HepG2 (cell line): ENCODE measurements at regions not wholly inside any gene's neighbourhood (a gene's known extent, or its start where the extent isn't known, plus 50 kb on each side); places are given as distances from the start of the nearest gene placed in this dataset.

Experiments used
- ATAC-seq: fragments of 200-7000 bp; cut with Tn5 transposase; 3 replicates; pipeline ENCODE4 v1.9.1; 2020; ENCODE audit warnings: mild to moderate bottlenecking, moderate library complexity
- BruUV-seq: library from RNA; stranded (reverse); fragments of 400-500 nt; replicated peaks from 2 replicates; lab custom pipeline; 2021; lab: Mats Ljungman, UMichigan
- CTCF ChIA-PET: fragments of 300-600 bp; formaldehyde crosslinking; extraction: SDS; loops from one replicate; lab custom pipeline; 2021; ENCODE audit warnings: low total read pairs, inconsistent platforms, low intra/inter-chr PET ratio; lab: Yijun Ruan, JAX
- POLR2A ChIA-PET: fragments of 350-600 bp; sonication (Branson Sonifier 250); formaldehyde crosslinking; loops from one replicate; lab custom pipeline; 2020; ENCODE audit warnings: antibody characterized with exemption, inconsistent platforms; lab: Yijun Ruan, JAX
- DNase-seq: peaks from one replicate; pipeline ENCODE4 v3.0.0-alpha.2; 2015; ENCODE audit warnings: low spot score
- FAIRE-seq: peaks from 3 replicates; lab custom pipeline; 2011; peaks lifted over from hg19 to GRCh38; lab: Jason Lieb, UNC
- H2AFZ ChIP-seq: one replicate; pipeline ENCODE4 v1.6.1; 2011; ENCODE audit warnings: low read length, inconsistent platforms
- H3K27ac ChIP-seq: fragments of 300-600 bp; 3 replicates; pipeline ENCODE4 v1.8.0; 2011; ENCODE audit warnings: mixed run types, mild to moderate bottlenecking, mixed read lengths, low read length, inconsistent platforms; ENCODE audit not compliant: insufficient read depth; ENCODE audit errors: extremely low read length
- H3K27me3 ChIP-seq, 2 experiments: fragments of 200-600 bp in 1 of 2; 2 replicates in 1 of 2; 3 replicates in 1 of 2; pipeline versions ENCODE4 v1.6.0 to v1.8.0; 2011; ENCODE audit warnings: low read length in 2 of 2, mild to moderate bottlenecking in 2 of 2, moderate library complexity in 2 of 2, inconsistent platforms in 1 of 2; ENCODE audit not compliant: insufficient read depth in 2 of 2, control insufficient read depth in 1 of 2
- H3K36me3 ChIP-seq, 2 experiments: fragments of 200-600 bp in 1 of 2; replicated peaks in 1 of 2; 2 replicates in 1 of 2; 3 replicates in 1 of 2; pipeline versions ENCODE4 v1.5.1 to v1.8.0; 2011; ENCODE audit warnings: low read length in 2 of 2, inconsistent platforms in 1 of 2; ENCODE audit not compliant: insufficient read depth in 2 of 2, control insufficient read depth in 1 of 2
- H3K4me1 ChIP-seq: 2 replicates; pipeline ENCODE4 v1.5.1; 2012; ENCODE audit warnings: low read length, inconsistent platforms; ENCODE audit not compliant: insufficient read depth
- H3K4me2 ChIP-seq: 2 replicates; pipeline ENCODE4 v1.6.0; 2011; ENCODE audit warnings: low read depth, low read length, inconsistent platforms
- H3K4me3 ChIP-seq, 3 experiments: fragments of 200-600 bp in 1 of 3; sonication (generic), shearing (Covaris generic) in 1 of 3; replicated peaks in 1 of 3; 2 replicates each; pipeline ENCODE4 v1.5.1; 2011 to 2016; ENCODE audit warnings: low read length in 3 of 3, inconsistent platforms in 2 of 3, low read depth in 2 of 3, mild to moderate bottlenecking in 2 of 3, control low read depth in 1 of 3, mixed read lengths in 1 of 3; ENCODE audit not compliant: insufficient read depth in 1 of 3
- H3K79me2 ChIP-seq: one replicate; pipeline ENCODE4 v1.6.1; 2011; ENCODE audit warnings: low read length, inconsistent platforms; ENCODE audit not compliant: insufficient read depth
- H3K9ac ChIP-seq: 2 replicates; pipeline ENCODE4 v1.6.0; 2011; ENCODE audit warnings: mild to moderate bottlenecking, low read depth, low read length, inconsistent platforms; ENCODE audit not compliant: insufficient read depth
- H3K9me3 ChIP-seq: 2 replicates; pipeline ENCODE4 v1.5.1; 2012; ENCODE audit warnings: mild to moderate bottlenecking, low read length
- H4K20me1 ChIP-seq: 2 replicates; pipeline ENCODE4 v1.6.0; 2011; ENCODE audit warnings: inconsistent platforms, mild to moderate bottlenecking, low read length, moderate library complexity; ENCODE audit not compliant: insufficient read depth
- ATF2 ChIP-seq: sonication (generic); formaldehyde crosslinking; IDR thresholded peaks from 2 replicates; pipeline ENCODE4 v1.4.0; 2020; ENCODE audit warnings: missing genetic modification reagents
- CBX5 ChIP-seq: sonication (generic); formaldehyde crosslinking; IDR thresholded peaks from 2 replicates; pipeline ENCODE4 v1.4.0; 2020; ENCODE audit warnings: missing genetic modification reagents, borderline replicate concordance
- E2F2 ChIP-seq: sonication (generic); formaldehyde crosslinking; IDR thresholded peaks from 2 replicates; pipeline ENCODE4 v1.4.0; 2020; ENCODE audit warnings: missing genetic modification reagents, borderline replicate concordance
- ETV5 ChIP-seq: IDR thresholded peaks from 2 replicates; pipeline ENCODE4 v1.6.1; 2018; ENCODE audit warnings: missing biosample characterization, missing genetic modification reagents, inconsistent platforms, borderline replicate concordance
- MNT ChIP-seq: fragments of 450-650 bp; IDR thresholded peaks from 2 replicates; pipeline ENCODE4 v1.6.1; 2016
- ZNF451 ChIP-seq: sonication (generic); formaldehyde crosslinking; IDR thresholded peaks from 2 replicates; pipeline ENCODE4 v1.5.0; 2020; ENCODE audit warnings: mild to moderate bottlenecking, missing genetic modification reagents
- ZNF543 ChIP-seq: sonication (generic); formaldehyde crosslinking; IDR thresholded peaks from 2 replicates; pipeline ENCODE4 v1.4.0; 2020; ENCODE audit warnings: mild to moderate bottlenecking, missing genetic modification reagents
- ZNF556 ChIP-seq: sonication (generic); formaldehyde crosslinking; IDR thresholded peaks from 2 replicates; pipeline ENCODE4 v1.4.0; 2020; ENCODE audit warnings: mild to moderate bottlenecking, missing genetic modification reagents, borderline replicate concordance
- ZNF567 ChIP-seq: sonication (generic); formaldehyde crosslinking; IDR thresholded peaks from 2 replicates; pipeline ENCODE4 v1.8.1; 2023; ENCODE audit warnings: mild to moderate bottlenecking, missing genetic modification reagents, borderline replicate concordance
- ZSCAN21 ChIP-seq: sonication (generic); formaldehyde crosslinking; IDR thresholded peaks from 2 replicates; pipeline ENCODE4 v1.8.0; 2022; ENCODE audit warnings: mild to moderate bottlenecking, missing genetic modification reagents, moderate library complexity, borderline replicate concordance
- WGBS: methylation state at CpG from one replicate; pipeline ENCODE4 v1.1.6; 2017; ENCODE audit warnings: low lambda C conversion rate; 5-methylcytosine and 5-hydroxymethylcytosine counted together
- in situ Hi-C: cut with HindIII; loops from 2 replicates; pipeline ENCODE4 v1.10.0; 2017; ENCODE audit warnings: low pct_unique_long_range_greater_than_20kb; ENCODE audit not compliant: extremely low pct_ligation_motif_present
- intact Hi-C: fragments of 100-400 bp; cut with micrococcal nuclease; formaldehyde crosslinking; loops from one replicate; pipeline ENCODE4 v1.10.0; 2022; ENCODE audit not compliant: unreplicated experiment
- TF ChIP-seq, protein P1 (sequence below), 2 experiments: fragments of 450-650 bp in 1 of 2; sonication (generic) in 1 of 2; formaldehyde crosslinking in 1 of 2; IDR thresholded peaks; 2 replicates each; pipeline versions ENCODE4 v1.6.1 to v1.8.0; 2016 to 2022; ENCODE audit warnings: antibody characterized with exemption in 1 of 2, mild to moderate bottlenecking in 1 of 2, missing genetic modification reagents in 1 of 2

- DNase-seq = no peak
- ChIA-PET CTCF (no interaction called here), POLR2A (interaction anchor here (1.0 kb wide), 1 partner anchor 17 kb away, joined by 3 read pairs; no protein-coding TSS in a partner anchor)
- Histone ChIP-seq H3K4me2 (no peak overlapping the region), H4K20me1 (no peaks in the 10 kb centered on the region), H2AFZ (no peak overlapping the region), H3K4me1 (peaks cover 30% of the 10 kb centered on the region), H3K9me3 (no peaks in the 10 kb centered on the region), H3K79me2 (no peaks in the 10 kb centered on the region), H3K9ac (no peak overlapping the region), H3K4me3 (no peak overlapping the region), H3K27me3 (peaks cover 3 to 40% of the 10 kb centered on the region in 2 experiments; a peak in 4 of 5 replicates), H3K27ac (no peak overlapping the region), H3K36me3 (no peaks in the 10 kb centered on the region)
- no peak for ATAC-seq
- in situ Hi-C loops = no loop called here
- WGBS = 2% methylated on average over 3 of the region's 3 CpGs
- BruUV-seq = no TSS peak
- intact Hi-C loops = no loop called here
- FAIRE-seq = no peak
- TF ChIP-seq ZSCAN21 (CRISPR knock-in tag) = no peak
- TF ChIP-seq ATF2 (CRISPR knock-in tag) = no peak
- no peak for TF ChIP-seq CBX5 (CRISPR knock-in tag)
- no peak for TF ChIP-seq E2F2
- TF ChIP-seq, protein P1, sequence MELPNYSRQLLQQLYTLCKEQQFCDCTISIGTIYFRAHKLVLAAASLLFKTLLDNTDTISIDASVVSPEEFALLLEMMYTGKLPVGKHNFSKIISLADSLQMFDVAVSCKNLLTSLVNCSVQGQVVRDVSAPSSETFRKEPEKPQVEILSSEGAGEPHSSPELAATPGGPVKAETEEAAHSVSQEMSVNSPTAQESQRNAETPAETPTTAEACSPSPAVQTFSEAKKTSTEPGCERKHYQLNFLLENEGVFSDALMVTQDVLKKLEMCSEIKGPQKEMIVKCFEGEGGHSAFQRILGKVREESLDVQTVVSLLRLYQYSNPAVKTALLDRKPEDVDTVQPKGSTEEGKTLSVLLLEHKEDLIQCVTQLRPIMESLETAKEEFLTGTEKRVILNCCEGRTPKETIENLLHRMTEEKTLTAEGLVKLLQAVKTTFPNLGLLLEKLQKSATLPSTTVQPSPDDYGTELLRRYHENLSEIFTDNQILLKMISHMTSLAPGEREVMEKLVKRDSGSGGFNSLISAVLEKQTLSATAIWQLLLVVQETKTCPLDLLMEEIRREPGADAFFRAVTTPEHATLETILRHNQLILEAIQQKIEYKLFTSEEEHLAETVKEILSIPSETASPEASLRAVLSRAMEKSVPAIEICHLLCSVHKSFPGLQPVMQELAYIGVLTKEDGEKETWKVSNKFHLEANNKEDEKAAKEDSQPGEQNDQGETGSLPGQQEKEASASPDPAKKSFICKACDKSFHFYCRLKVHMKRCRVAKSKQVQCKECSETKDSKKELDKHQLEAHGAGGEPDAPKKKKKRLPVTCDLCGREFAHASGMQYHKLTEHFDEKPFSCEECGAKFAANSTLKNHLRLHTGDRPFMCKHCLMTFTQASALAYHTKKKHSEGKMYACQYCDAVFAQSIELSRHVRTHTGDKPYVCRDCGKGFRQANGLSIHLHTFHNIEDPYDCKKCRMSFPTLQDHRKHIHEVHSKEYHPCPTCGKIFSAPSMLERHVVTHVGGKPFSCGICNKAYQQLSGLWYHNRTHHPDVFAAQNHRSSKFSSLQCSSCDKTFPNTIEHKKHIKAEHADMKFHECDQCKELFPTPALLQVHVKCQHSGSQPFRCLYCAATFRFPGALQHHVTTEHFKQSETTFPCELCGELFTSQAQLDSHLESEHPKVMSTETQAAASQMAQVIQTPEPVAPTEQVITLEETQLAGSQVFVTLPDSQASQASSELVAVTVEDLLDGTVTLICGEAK (IDR thresholded peaks at IDR 0.05) = no peak
- TF ChIP-seq, protein P1 (CRISPR knock-in tag; IDR thresholded peaks at IDR 0.05) = no peak
- TF ChIP-seq MNT = no peak
- TF ChIP-seq ZNF543 = no peak
- no peak for TF ChIP-seq ZNF451 (CRISPR knock-in tag)
- TF ChIP-seq ZNF567 (CRISPR knock-in tag) = no peak
- no peak for TF ChIP-seq ZNF556 (CRISPR knock-in tag)
- TF ChIP-seq ETV5 (CRISPR knock-in tag) = no peak
These were observed 162.9 kb downstream of the USP12 start for GRCh38 chr13:27008733-27009132.
